Right cardiac atrium (tissue), 5 donors: ENCODE measurements at regions not wholly inside any gene's neighbourhood (a gene's known extent, or its start where the extent isn't known, plus 50 kb on each side); places are given as distances from the start of the nearest gene placed in this dataset.
"Not testable (repeated sequence)": the region's sequence is repeated elsewhere in the genome, so short reads cannot be mapped to it uniquely, and the experiment has no call there.

Experiments
- ATAC-seq, 2 donors: fragments of 200-7000 bp; cut with Tn5 transposase; one replicate each; pipeline versions ENCODE4 v1.8.0 to v1.9.1; 2020; ENCODE audit warnings: moderate library complexity in 2 of 2, mild to moderate bottlenecking in 1 of 2
- DNase-seq, 3 donors: peaks; one replicate each; pipeline ENCODE4 v3.0.0-alpha.2; 2020
- H3K27ac ChIP-seq: one replicate; pipeline ENCODE4 v1.5.1; 2013; ENCODE audit warnings: mild to moderate bottlenecking, low read length, control low read depth, moderate library complexity
- H3K27me3 ChIP-seq: one replicate; pipeline ENCODE4 v1.6.1; 2013; ENCODE audit not compliant: control insufficient read depth, insufficient read depth
- H3K4me1 ChIP-seq: one replicate; pipeline ENCODE4 v1.6.1; 2013; ENCODE audit warnings: low read length; ENCODE audit not compliant: control insufficient read depth, insufficient read depth
- H3K4me3 ChIP-seq: one replicate; pipeline ENCODE4 v1.5.1; 2013; ENCODE audit warnings: low read length, control low read depth
- H3K9me3 ChIP-seq: one replicate; pipeline ENCODE4 v1.6.1; 2013; ENCODE audit warnings: low read length; ENCODE audit not compliant: control insufficient read depth
- WGBS: extraction: QIAGEN DNeasy Blood & Tissue Kit; methylation state at CpG from one replicate; pipeline ENCODE4 v1.1.7; 2013; 5-methylcytosine and 5-hydroxymethylcytosine counted together
- intact Hi-C, 4 donors: fragments of 100-400 bp; cut with DNase I; formaldehyde crosslinking; loops; one replicate each; pipeline versions ENCODE4 v1.11.0 to v1.14.0; 2022 to 2023
- donor health status: healthy with polysubstance abuse.
- donor health status: DM: no; HTN: yes; CAD: no.
- donor health status: DM: no; HTN: no; CAD: no.
- donor health status: DM: no; HTN: yes; CAD: no; lungs with severe emphysema.
- donor health status: DM: yes; HTN: yes; CAD: no.

DNA sequence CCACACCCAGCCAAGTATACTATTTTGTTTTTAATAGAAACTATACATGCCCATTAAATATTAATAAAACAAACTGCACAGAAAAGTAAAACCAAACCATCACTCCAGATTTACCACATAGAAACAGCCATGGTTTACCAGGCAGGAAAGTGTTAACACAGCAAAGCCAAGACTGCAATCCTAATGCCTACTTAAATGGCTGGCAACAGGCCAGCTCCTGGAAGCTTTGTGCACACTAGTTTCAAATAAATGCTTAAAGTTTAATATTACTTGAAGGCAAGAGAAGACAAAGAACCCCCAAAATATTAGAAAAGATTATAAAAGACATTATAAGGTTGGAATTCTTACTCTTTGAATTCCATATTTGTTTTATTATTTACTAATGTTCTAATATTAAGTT, 141.0 kb downstream of the VCY start:
- DNase-seq = no peak
- Histone ChIP-seq H3K27ac (no peak overlapping the region), H3K4me3 (no peak overlapping the region), H3K4me1 (no peaks in the 10 kb centered on the region), H3K9me3 (no peaks in the 10 kb centered on the region), H3K27me3 (no peaks in the 10 kb centered on the region)
- ATAC-seq = no peak
- intact Hi-C loops = no loop called here

- no peak for DNase-seq
- no peaks in the 10 kb centered on the region for H3K27me3 ChIP-seq
- no peak overlapping the region for H3K27ac ChIP-seq
- ATAC-seq = no peak
- intact Hi-C loops = no loop called here
- 32% methylated on average over 3 of the region's 3 CpGs for WGBS
- H3K4me3 ChIP-seq = no peak overlapping the region
- H3K4me1 ChIP-seq = no peaks in the 10 kb centered on the region
- no peaks in the 10 kb centered on the region for H3K9me3 ChIP-seq
Observed at GRCh38 chrY:13869611-13870010, 116.7 kb downstream of the VCY start.

DNA sequence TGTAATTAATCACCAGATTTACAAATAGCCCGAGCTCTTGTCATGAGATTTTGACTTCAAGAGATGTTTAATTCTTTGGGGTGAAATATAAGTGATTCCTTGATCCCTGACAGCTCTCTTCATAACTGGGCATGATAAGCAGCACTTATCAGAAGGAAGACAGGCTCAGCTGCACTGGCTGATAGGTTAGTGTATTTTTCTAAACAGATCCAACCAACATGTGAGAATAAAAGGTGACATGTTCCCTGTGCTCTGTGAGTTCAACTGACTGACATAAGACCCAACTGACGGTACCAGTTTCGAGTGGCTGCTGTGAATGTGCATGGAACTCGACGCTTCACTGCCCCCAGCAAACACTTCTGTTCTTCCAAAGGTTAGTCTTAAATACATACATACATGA, 114.8 kb downstream of the VCY start:
- H3K27ac ChIP-seq = no peak overlapping the region
- 57% methylated on average over 5 of the region's 5 CpGs for WGBS
- ATAC-seq = no peak
- no peaks in the 10 kb centered on the region for H3K9me3 ChIP-seq
- H3K4me3 ChIP-seq = no peak overlapping the region
- intact Hi-C loops = no loop called here
- no peak for DNase-seq
- no peaks in the 10 kb centered on the region for H3K27me3 ChIP-seq
- no peaks in the 10 kb centered on the region for H3K4me1 ChIP-seq

- no peak for ATAC-seq
Observed at GRCh38 chrY:13872696-13873095, 113.6 kb downstream of the VCY start.

DNA sequence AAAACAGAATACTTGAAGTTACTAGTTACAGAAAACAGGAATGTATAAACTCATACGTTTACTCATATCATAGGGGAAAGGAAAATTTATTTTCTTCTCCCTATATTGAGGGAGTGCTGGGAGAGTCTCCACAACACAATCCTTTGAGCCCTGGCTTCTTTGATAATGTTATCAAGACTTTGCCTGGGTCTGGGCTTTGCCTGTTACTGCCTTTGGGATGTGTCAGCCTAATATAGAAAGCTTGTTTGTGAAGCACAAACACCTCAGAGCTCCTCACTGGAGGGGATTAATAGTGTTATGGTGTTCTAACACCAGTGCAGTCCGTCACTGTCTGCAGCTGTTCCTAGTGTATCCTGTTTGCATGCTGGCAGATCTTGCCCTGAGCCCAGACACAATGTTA, 107.8 kb downstream of the VCY start:
- no peak for DNase-seq
- no peak overlapping the region for H3K4me3 ChIP-seq
- no peaks in the 10 kb centered on the region for H3K4me1 ChIP-seq
- no peak for ATAC-seq
- WGBS = 65% methylated on average over 2 of the region's 2 CpGs
- H3K9me3 ChIP-seq = no peaks in the 10 kb centered on the region
- H3K27ac ChIP-seq = no peak overlapping the region
- intact Hi-C loops = no loop called here
- H3K27me3 ChIP-seq = no peaks in the 10 kb centered on the region

More at GRCh38 chrY:13872696-13873095, 113.6 kb downstream of the VCY start:
- Histone ChIP-seq H3K4me3 (no peak overlapping the region), H3K9me3 (no peaks in the 10 kb centered on the region), H3K27ac (no peak overlapping the region), H3K27me3 (no peaks in the 10 kb centered on the region), H3K4me1 (no peaks in the 10 kb centered on the region)
- no peak for DNase-seq
- WGBS = 88% methylated on average over 2 of the region's 2 CpGs
- intact Hi-C loops = no loop called here

GRCh38 chrY:13881096-13881495, 105.2 kb downstream of the VCY start:
- ATAC-seq = no peak
- intact Hi-C loops = no loop called here
- Histone ChIP-seq H3K27me3 (no peaks in the 10 kb centered on the region), H3K4me3 (no peak overlapping the region), H3K9me3 (no peaks in the 10 kb centered on the region), H3K4me1 (no peaks in the 10 kb centered on the region), H3K27ac (no peak overlapping the region)
- WGBS = 32% methylated on average over 2 of the region's 2 CpGs
- DNase-seq = no peak

DNA sequence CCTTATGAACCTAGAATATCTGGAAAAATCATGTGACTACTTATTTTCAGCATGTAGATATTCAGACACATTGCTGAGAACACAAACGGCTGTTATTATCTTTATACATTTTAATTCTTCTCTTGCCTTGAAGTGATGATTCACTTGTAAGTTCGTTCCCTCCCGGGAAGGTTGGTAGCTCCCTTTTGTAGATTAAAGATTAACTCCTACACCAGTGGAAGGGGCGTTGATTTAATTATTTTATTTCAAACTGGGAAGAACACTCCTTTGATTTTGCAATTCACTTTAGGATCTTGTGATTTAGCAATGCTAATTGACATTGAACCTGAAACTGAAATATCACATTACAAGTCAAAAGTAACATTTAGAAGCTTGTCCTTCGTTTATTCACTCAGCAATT, 103.4 kb downstream of the VCY start:
- H3K4me1 ChIP-seq = no peaks in the 10 kb centered on the region
- ATAC-seq (no peak), DNase-seq (no peak)
- no peak overlapping the region for H3K4me3 ChIP-seq
- 54% methylated on average over 5 of the region's 5 CpGs for WGBS
- H3K27ac ChIP-seq = no peak overlapping the region
- H3K27me3 ChIP-seq = no peaks in the 10 kb centered on the region
- no peaks in the 10 kb centered on the region for H3K9me3 ChIP-seq
- intact Hi-C loops = no loop called here

GRCh38 chrY:13894028-13894427, 92.2 kb downstream of the VCY start:
- H3K4me1 ChIP-seq, intact Hi-C loops, DNase-seq, H3K9me3 ChIP-seq, H3K27me3 ChIP-seq, H3K4me3 ChIP-seq, ATAC-seq, H3K27ac ChIP-seq: not testable (repeated sequence)
- 85% methylated on average over 2 of the region's 2 CpGs for WGBS

DNA sequence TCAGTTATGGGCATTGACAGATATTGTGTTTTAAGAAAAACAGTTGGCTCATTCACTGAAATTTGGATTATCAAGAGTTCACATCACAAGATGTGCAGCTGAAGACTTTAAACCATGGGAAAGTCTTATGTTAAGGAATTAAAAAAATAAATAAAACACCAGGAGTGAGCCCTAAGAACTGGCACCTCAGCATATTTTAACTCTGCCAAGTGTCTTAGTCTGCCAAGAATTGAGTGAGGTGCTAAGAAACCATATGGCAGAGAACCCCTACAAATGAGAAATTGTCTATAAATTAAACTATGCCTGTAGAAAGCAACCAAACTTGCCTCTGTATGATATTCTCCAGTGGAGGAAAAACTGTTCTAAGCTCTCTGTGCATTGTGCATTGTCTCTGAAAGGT, 78.5 kb downstream of the VCY start:
- ATAC-seq = no peak
- intact Hi-C loops = no loop called here
- H3K27me3 ChIP-seq = no peaks in the 10 kb centered on the region

GRCh38 chrY:13930436-13930835, 55.8 kb downstream of the VCY start:
- H3K4me3 ChIP-seq, H3K4me1 ChIP-seq, H3K27ac ChIP-seq, H3K27me3 ChIP-seq, intact Hi-C loops, H3K9me3 ChIP-seq, ATAC-seq, DNase-seq: not testable (repeated sequence)
- 43% methylated on average over 2 of the region's 2 CpGs for WGBS

More for the DNA sequence above, 78.5 kb downstream of the VCY start:
- no peak overlapping the region for H3K27ac ChIP-seq
- no peak for DNase-seq
- no peaks in the 10 kb centered on the region for H3K9me3 ChIP-seq
- H3K4me1 ChIP-seq = no peaks in the 10 kb centered on the region
- H3K4me3 ChIP-seq = no peak overlapping the region
